Activated CD4-positive, alpha-beta T cell treated with anti-CD3 and anti-CD28 coated beads for 36 hours (primary cell): ENCODE measurements at regions not wholly inside any gene's neighbourhood (a gene's known extent, or its start where the extent isn't known, plus 50 kb on each side); places are given as distances from the start of the nearest gene placed in this dataset.
"Not testable (repeated sequence)": the region's sequence is repeated elsewhere in the genome, so short reads cannot be mapped to it uniquely, and the experiment has no call there.

Source experiments
- ATAC-seq: fragments of 200-7000 bp; cut with Tn5 transposase; one replicate; pipeline ENCODE4 v1.10.0; 2021; ENCODE audit warnings: mild to moderate bottlenecking, moderate library complexity
- CTCF ChIA-PET: fragments of 350-600 bp; sonication (Branson Sonifier 250); formaldehyde crosslinking; loops from one replicate; lab custom pipeline; 2021; ENCODE audit warnings: antibody characterized with exemption; lab: Charles Lee
- POLR2A ChIA-PET: fragments of 350-600 bp; sonication (Branson Sonifier 250); formaldehyde crosslinking; loops from one replicate; lab custom pipeline; 2021; ENCODE audit warnings: antibody characterized with exemption, inconsistent platforms; lab: Charles Lee
- DNase-seq: peaks from one replicate; pipeline ENCODE4 v3.0.0-alpha.2; 2020
- H3K27ac Mint-ChIP-seq: one replicate; pipeline ENCODE4 v1.8.0; 2021; ENCODE audit warnings: mixed read lengths
- H3K27me3 Mint-ChIP-seq: one replicate; pipeline ENCODE4 v1.8.0; 2021; ENCODE audit warnings: mixed read lengths
- H3K36me3 Mint-ChIP-seq: one replicate; pipeline ENCODE4 v1.8.0; 2021; ENCODE audit warnings: low read depth, mixed read lengths
- H3K4me1 Mint-ChIP-seq: one replicate; pipeline ENCODE4 v1.8.0; 2021; ENCODE audit warnings: mixed read lengths
- H3K4me3 Mint-ChIP-seq: one replicate; pipeline ENCODE4 v1.8.0; 2021; ENCODE audit warnings: mild to moderate bottlenecking, moderate library complexity, mixed read lengths
- H3K9me3 Mint-ChIP-seq: one replicate; pipeline ENCODE4 v1.8.0; 2021; ENCODE audit warnings: low read depth, mixed read lengths
- intact Hi-C, 2 experiments: fragments of 100-400 bp; cut with DNase I in 1 of 2; cut with micrococcal nuclease in 1 of 2; formaldehyde crosslinking; loops; one replicate each; pipeline versions ENCODE4 v1.14.2 to v1.15.1; 2022 to 2024; cut with DNase I, micrococcal nuclease

GRCh38 chr4:81319657-81320056, 104.6 kb upstream of the PRKG2 start:
- Mint-ChIP-seq H3K4me3 (no peak overlapping the region), H3K36me3 (peaks cover 2% of the 10 kb centered on the region), H3K27ac (no peak overlapping the region), H3K9me3 (no peaks in the 10 kb centered on the region), H3K27me3 (peaks cover 15% of the 10 kb centered on the region), H3K4me1 (no peaks in the 10 kb centered on the region)
- no peak for DNase-seq
- CTCF ChIA-PET, result interaction anchor here (0.7 to 1.4 kb wide), 2 partner anchors 168 to 250 kb away, joined by 3 read pairs; no protein-coding TSS in a partner anchor
- ATAC-seq, result no peak
- intact Hi-C loops, result no loop called here
- POLR2A ChIA-PET, result no interaction called here

- ATAC-seq (no peak), DNase-seq (no peak)
- H3K27ac Mint-ChIP-seq, result no peak overlapping the region
- ChIA-PET CTCF (interaction anchor here (0.7 to 1.0 kb wide), 2 partner anchors 37 to 1456 kb away, joined by 3 to 4 read pairs; no protein-coding TSS in a partner anchor), POLR2A (no interaction called here)
- no peaks in the 10 kb centered on the region for H3K36me3 Mint-ChIP-seq
- intact Hi-C loops, result no loop called here
- no peaks in the 10 kb centered on the region for H3K4me1 Mint-ChIP-seq
- no peaks in the 10 kb centered on the region for H3K9me3 Mint-ChIP-seq
- peaks cover 15% of the 10 kb centered on the region for H3K27me3 Mint-ChIP-seq
- H3K4me3 Mint-ChIP-seq, result no peak overlapping the region
Measured at GRCh38 chr4:81314897-81315470, 100.0 kb upstream of the PRKG2 start.

- CTCF ChIA-PET, result interaction anchor here (0.6 to 1.2 kb wide), 2 partner anchors 38 to 507 kb away, joined by 3 to 5 read pairs; no protein-coding TSS in a partner anchor
Measured at GRCh38 chr4:81314196-81314896, 99.3 kb upstream of the PRKG2 start.

GRCh38 chr4:81307991-81308390, 93.0 kb upstream of the PRKG2 start:
- Mint-ChIP-seq H3K27me3 (peaks cover 11% of the 10 kb centered on the region), H3K4me1 (no peaks in the 10 kb centered on the region), H3K36me3 (no peaks in the 10 kb centered on the region), H3K4me3 (no peak overlapping the region), H3K27ac (no peak overlapping the region), H3K9me3 (no peaks in the 10 kb centered on the region)
- intact Hi-C loops, result no loop called here
- ChIA-PET POLR2A (no interaction called here), CTCF (interaction anchor here (0.6 kb wide), 1 partner anchor 1575 kb away, joined by 3 read pairs; no protein-coding TSS in a partner anchor)
- DNase-seq (no peak), ATAC-seq (no peak)

More at GRCh38 chr4:81314196-81314896, 99.3 kb upstream of the PRKG2 start:
- H3K27ac Mint-ChIP-seq, result no peak overlapping the region
- H3K4me1 Mint-ChIP-seq, result no peaks in the 10 kb centered on the region
- POLR2A ChIA-PET, result no interaction called here
- peaks cover 13% of the 10 kb centered on the region for H3K27me3 Mint-ChIP-seq
- no peaks in the 10 kb centered on the region for H3K9me3 Mint-ChIP-seq
- no peaks in the 10 kb centered on the region for H3K36me3 Mint-ChIP-seq
- intact Hi-C loops, result no loop called here
- DNase-seq, result no peak
- H3K4me3 Mint-ChIP-seq, result no peak overlapping the region
- no peak for ATAC-seq

GRCh38 chr4:81304871-81305270, 89.8 kb upstream of the PRKG2 start:
- ChIA-PET POLR2A (no interaction called here), CTCF (no interaction called here)
- no peak overlapping the region for H3K27ac Mint-ChIP-seq
- H3K4me3 Mint-ChIP-seq, result no peak overlapping the region
- intact Hi-C loops, result no loop called here
- ATAC-seq, result no peak
- DNase-seq, result no peak
- H3K36me3 Mint-ChIP-seq, result no peaks in the 10 kb centered on the region
- H3K9me3 Mint-ChIP-seq, result no peaks in the 10 kb centered on the region
- peaks cover 6% of the 10 kb centered on the region for H3K27me3 Mint-ChIP-seq
- no peaks in the 10 kb centered on the region for H3K4me1 Mint-ChIP-seq

- H3K27ac Mint-ChIP-seq, DNase-seq, POLR2A ChIA-PET, intact Hi-C loops, H3K9me3 Mint-ChIP-seq, H3K4me3 Mint-ChIP-seq, H3K36me3 Mint-ChIP-seq, H3K27me3 Mint-ChIP-seq, ATAC-seq, H3K4me1 Mint-ChIP-seq: not testable (repeated sequence)
- CTCF ChIA-PET, result interaction anchor here (0.6 to 0.7 kb wide), 2 partner anchors 18 to 1201 kb away, joined by 3 read pairs; no protein-coding TSS in a partner anchor
Measured at GRCh38 chr4:81300352-81300751, 85.3 kb upstream of the PRKG2 start.

GRCh38 chr4:81290813-81291212, 75.8 kb upstream of the PRKG2 start:
- Mint-ChIP-seq H3K27ac (no peak overlapping the region), H3K9me3 (no peaks in the 10 kb centered on the region), H3K27me3 (peaks cover 10% of the 10 kb centered on the region), H3K36me3 (no peaks in the 10 kb centered on the region), H3K4me1 (no peaks in the 10 kb centered on the region), H3K4me3 (no peak overlapping the region)
- intact Hi-C loops, result no loop called here
- ChIA-PET CTCF (no interaction called here), POLR2A (no interaction called here)
- ATAC-seq (no peak), DNase-seq (no peak)

- Mint-ChIP-seq H3K36me3 (no peaks in the 10 kb centered on the region), H3K4me1 (no peaks in the 10 kb centered on the region), H3K4me3 (no peak overlapping the region), H3K9me3 (no peaks in the 10 kb centered on the region), H3K27ac (no peak overlapping the region), H3K27me3 (peaks cover 22% of the 10 kb centered on the region)
- intact Hi-C loops, result no loop called here
- DNase-seq (no peak), ATAC-seq (no peak)
- ChIA-PET POLR2A (no interaction called here), CTCF (no interaction called here)
Measured at GRCh38 chr4:81287101-81287500, 72.1 kb upstream of the PRKG2 start.

- ChIA-PET POLR2A (no interaction called here), CTCF (no interaction called here)
- ATAC-seq (no peak), DNase-seq (no peak)
- no peak overlapping the region for H3K27ac Mint-ChIP-seq
- no peaks in the 10 kb centered on the region for H3K9me3 Mint-ChIP-seq
- H3K4me3 Mint-ChIP-seq, result no peak overlapping the region
- intact Hi-C loops, result no loop called here
- no peaks in the 10 kb centered on the region for H3K36me3 Mint-ChIP-seq
- peaks cover 12% of the 10 kb centered on the region for H3K27me3 Mint-ChIP-seq
- no peaks in the 10 kb centered on the region for H3K4me1 Mint-ChIP-seq
Measured at GRCh38 chr4:81282131-81282530, 67.1 kb upstream of the PRKG2 start.

- no peaks in the 10 kb centered on the region for H3K27me3 Mint-ChIP-seq
- no peak overlapping the region for H3K27ac Mint-ChIP-seq
- ATAC-seq, result no peak
- H3K9me3 Mint-ChIP-seq, result peaks cover 7% of the 10 kb centered on the region
- ChIA-PET CTCF (no interaction called here), POLR2A (no interaction called here)
- no peak for DNase-seq
- H3K36me3 Mint-ChIP-seq, result no peaks in the 10 kb centered on the region
- no peaks in the 10 kb centered on the region for H3K4me1 Mint-ChIP-seq
- H3K4me3 Mint-ChIP-seq, result no peak overlapping the region
- intact Hi-C loops, result no loop called here
Measured at GRCh38 chr4:81274460-81274859, 59.4 kb upstream of the PRKG2 start.

- peaks cover 7% of the 10 kb centered on the region for H3K9me3 Mint-ChIP-seq
- H3K4me1 Mint-ChIP-seq, result no peaks in the 10 kb centered on the region
- no peak overlapping the region for H3K27ac Mint-ChIP-seq
- POLR2A ChIA-PET, result no interaction called here
- CTCF ChIA-PET, result interaction anchor here (0.7 kb wide), 1 partner anchor 8 kb away, joined by 3 read pairs; no protein-coding TSS in a partner anchor
- no peak overlapping the region for H3K4me3 Mint-ChIP-seq
- DNase-seq, result no peak
- no peak for ATAC-seq
- intact Hi-C loops, result no loop called here
- no peaks in the 10 kb centered on the region for H3K36me3 Mint-ChIP-seq
- no peaks in the 10 kb centered on the region for H3K27me3 Mint-ChIP-seq
Measured at GRCh38 chr4:81272671-81273070, 57.6 kb upstream of the PRKG2 start.
